SKM-1 (cell line): ENCODE measurements at regions not wholly inside any gene's neighbourhood (a gene's known extent, or its start where the extent isn't known, plus 50 kb on each side); places are given as distances from the start of the nearest gene placed in this dataset.

ENCODE experiments used
- DNase-seq: peaks from one replicate; lab custom pipeline; 2025; ENCODE audit not compliant: unreplicated experiment; lab: John Stamatoyannopoulos, UW

DNA sequence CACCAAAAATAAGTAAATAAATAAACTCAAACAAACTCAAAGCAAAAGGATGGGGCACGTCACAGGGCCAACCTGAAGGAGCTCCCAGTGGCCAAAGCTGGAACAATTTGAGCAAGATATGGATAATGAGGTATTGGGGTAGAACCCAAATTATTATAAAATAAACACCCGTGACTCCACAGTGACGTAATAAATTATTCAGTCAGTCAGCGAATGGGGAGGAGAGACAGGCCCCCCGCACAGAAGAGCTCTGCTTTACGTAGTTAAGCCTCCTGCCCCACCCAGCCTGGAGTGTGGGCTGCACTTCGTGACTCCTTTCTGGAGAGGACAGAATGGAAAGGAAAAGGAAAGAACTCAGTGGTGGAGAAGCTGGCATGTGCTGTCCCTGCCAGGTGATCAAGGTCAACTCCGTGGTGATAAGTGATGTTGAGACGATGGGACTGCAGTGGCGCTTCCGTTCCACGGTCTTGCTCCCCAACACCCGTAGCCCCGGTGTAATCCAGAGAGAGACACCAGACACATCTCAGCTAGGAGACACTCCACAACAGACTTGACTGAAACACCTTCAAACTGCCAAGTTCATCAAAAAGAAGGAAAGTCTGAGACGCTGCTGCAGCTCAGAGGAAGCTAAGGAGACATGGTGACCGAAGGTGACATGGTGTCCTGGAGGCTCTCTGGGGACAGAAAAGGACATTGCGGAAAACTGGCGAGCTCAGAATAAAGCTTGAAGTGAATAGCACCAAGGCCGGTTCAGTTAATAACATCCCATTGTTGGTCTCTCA lies 83.3 kb upstream of the COL5A1 start:
- DNase-seq = no peak

DNA sequence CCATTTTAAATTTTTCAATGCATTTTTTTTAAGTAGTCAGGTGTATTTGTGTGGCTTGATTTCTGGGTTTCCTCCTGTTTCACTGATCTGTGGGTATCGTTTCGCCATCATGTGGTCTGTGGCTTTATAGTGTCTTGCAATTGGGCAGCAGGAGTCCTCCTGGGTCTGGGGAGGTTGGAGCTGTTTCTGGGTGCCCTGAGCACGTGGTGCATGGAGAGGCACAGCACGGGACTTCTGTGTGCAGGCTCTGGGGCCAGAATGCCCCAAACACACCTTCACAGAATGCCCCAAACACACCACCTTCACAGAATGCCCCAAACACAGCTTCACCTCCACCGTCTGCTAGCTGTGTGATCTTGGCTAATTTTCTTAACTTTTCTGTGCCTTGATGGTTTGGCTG lies 82.6 kb upstream of the COL5A1 start:
- peak; percentile 1 for DNase-seq

DNA sequence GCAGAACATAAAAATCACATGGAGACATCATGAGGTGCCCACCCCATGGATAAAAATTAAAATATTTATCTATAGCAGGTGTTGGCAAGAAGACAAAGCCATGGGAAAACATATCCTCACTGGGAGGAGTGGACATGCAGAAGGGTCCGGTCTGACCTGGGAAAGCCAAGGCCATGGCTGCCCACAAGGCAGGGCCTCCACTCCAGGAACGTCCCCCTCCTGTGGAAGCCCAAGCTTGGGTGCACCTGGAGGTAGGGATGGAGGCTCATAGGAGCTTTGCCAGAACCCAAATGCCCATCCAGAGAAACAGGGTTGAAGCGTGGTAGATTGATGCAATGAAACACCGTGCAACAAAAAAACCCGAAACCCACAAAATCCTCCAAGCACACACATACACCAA lies 81.4 kb upstream of the COL5A1 start:
- no peak for DNase-seq

DNA sequence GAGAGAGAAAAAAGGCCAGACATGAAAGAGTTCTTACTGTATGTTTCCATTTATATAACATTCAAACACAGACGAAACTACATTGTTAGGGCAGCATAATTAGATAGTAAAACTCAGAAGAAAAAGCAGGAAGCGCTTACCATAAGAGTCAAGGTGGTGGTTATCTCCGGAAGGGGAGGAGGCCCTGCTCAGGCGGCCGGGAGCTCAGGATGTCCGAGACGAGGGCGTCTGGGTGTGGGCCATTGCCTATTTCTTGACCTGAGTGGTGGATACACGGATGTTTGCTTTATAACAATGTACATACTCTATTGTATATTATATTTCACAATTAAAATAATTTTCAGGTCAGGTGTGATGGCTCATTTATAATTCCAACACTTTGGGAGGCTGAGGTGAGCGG lies 80.9 kb upstream of the COL5A1 start:
- DNase-seq = no peak

DNA sequence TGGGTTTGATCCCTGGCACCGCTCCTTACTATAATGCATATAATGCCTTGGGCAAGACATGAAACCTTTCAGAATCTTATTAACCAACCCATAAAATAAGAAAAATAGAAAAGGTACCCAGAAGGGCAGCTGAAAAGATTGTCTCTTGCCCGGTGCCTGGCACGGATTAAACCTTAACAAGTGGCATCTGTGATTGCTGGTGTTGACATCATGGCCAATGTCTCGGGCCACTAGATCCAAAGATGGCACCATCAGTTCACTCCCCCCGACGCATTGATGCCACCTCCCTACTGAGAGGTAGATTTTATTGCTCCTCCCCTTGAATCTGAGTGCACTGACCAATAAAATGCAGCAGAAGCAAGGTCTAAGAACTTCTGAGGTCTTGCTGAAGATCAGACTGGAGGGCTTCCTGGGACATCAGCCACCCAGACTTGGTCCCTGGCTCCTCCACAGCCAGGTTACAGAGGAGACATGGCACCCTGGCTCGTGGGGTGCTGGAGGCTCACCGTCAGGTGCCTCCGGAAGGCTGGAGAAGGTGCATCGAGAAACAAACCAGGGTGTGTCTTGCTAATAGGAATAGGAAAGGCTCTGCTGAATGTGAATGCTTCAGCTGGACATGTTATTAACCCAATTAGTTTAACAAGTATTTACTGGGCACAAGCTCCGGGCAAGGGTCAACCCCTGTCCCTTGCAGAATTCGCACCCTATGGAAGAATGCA lies 80.0 kb upstream of the COL5A1 start:
- DNase-seq = no peak

DNA sequence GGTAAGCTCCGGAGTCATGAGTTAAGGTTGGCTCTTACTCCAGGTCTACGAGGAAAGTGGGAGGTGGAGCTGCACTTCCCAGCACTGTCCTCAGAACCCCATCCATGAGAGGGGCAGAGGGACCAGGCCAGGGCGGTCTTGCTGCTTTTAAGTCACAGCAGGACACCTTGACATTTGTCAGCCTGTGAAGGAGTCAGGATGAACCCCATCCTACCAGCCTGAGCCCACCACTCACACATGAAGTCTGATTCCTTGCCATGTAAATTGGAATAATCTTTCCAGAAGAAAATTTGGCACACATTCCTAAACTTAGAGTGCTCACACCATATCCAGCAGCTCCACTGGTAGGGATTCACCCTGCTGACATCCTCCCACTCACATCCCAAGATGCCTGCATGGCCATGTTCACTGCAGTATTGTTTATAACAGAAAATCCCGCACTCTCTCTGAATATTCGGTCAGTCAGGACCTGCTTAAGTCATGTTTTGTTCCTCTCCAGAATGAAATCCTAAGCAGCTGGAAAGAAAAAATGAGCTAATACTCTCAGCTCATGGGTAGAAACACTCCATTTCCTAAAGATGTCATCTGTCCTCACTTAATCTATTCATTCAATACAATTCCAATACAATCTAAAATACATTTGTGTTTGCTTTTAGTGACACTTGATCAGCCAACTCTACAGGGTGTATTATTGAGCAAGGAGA lies 79.3 kb upstream of the COL5A1 start:
- no peak for DNase-seq

DNA sequence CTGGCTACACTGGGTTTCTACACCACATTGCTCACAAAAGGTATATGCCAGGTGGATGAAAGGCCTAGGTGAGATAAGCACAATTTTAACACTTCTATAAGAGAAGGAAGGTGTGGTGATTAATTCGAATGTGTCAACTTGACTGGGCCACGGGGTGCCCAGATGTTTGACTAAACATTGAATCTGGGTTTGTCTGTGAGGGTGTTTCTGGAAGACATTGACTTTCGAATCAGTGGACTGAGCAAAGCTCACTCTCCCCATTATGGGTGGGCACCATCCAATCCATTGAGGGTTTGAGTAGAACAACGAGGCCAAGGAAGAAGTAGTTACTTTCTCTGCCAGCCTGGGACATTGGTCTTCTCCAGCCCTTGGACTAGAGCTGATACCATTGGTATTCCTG lies 78.2 kb upstream of the COL5A1 start:
- no peak for DNase-seq

DNA sequence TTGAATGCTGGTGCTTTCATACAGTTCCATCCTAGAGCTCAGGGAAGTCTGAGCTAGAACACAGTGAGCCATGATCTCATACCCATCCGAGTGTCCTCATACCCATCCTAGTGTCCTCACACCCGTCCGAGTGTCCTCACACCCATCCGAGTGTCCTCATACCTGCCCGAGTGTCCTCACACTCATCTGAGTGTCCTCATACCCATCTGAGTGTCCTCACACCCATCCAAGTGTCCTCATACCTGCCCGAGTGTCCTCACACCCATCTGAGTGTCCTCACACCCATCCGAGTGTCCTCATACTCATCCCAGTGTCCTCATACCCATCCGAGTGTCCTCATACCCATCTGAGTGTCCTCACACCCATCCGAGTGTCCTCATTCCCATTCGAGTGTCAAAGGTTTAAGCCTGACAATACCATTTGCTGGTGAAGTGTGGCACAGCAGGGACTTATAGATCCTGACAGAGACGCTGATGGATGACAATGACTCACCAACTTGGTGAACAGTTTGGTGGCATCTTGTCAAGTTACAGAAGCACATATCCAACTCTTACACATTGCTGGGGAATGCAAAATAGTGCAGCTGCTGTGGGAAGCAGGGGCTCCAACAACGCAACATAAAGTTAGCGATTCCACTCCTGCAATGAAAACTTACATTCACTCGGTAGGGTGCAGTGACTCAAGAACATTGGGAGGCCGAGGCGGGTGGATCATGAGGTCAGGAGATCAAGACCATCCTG lies 77.0 kb upstream of the COL5A1 start:
- DNase-seq = no peak

DNA sequence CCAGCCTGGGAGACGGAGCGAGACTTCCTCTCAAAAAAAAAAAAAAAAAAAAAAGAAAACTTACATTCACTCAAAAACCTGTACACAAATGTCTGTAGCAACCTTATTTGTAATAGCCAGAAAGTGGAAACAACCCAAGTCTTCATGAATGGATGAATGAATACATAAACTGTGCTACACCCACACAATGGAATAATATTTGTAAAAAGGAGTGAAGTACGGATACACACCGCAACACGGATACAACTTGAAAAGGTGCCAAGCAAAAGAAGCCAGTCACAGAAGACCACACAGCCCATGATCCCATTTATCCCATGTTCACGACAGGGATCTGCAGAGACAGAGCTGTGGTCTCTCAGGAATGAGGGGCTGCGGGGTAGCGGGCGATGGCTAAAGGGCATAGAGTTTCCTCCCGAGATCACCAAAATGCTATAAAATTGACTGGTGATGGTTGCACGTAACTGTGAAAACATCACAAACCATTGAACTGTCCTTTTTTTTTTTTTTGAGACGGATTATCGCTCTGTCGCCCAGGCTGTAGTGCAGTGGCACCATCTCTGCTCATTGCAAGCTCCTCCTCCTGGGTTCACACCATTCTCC lies 76.2 kb upstream of the COL5A1 start:
- no peak for DNase-seq

DNA sequence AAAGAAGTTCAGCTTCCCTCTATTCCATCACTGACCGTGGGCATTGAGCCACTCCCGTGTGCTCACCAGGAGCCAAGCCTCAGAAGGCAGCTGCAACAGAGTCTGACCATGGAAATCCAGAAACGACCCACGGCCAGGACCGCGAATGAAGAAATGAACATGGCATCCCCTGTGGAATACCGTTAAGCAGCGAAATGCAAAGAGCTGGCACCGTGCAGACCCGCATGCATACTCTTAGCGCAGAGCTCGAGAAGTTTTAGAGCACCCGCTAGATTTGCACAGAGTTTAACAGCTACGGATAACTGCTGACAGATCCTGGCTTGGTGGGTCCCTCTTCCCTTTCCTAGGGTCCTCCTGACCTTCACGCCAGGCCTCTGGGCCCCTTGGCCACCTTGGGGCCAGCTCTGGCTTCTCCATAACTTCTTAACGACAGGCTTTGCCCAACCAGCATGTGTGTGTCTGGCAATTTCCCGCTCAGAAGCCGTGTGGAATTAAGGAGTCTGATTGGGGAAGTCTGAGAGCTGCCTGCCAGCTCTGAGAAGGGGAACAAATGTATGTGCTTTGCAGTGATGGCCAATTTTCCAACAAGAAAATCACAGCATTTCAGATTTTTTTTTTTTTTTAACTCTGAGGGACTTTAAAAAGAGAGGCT lies 75.3 kb upstream of the COL5A1 start:
- no peak for DNase-seq

DNA sequence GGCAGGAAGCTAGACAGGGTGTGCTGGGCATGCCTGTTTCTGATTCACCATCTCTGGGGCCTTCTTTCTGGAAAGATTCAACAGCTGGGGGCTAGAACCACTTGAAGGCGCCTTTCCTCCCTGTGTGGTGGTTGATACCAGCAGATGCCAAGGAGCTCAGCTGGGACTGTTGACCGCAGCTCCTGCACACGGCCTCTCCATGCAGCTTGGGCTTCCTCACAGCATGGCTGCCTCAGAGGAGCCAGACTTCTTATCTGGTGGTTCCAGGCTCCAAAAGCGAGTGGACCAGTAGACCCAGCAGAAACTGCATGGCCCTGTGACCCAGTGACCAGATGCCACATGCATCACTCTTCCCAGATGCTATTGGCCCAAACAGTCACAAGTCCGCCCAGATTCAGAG lies 74.7 kb upstream of the COL5A1 start:
- DNase-seq = no peak

DNA sequence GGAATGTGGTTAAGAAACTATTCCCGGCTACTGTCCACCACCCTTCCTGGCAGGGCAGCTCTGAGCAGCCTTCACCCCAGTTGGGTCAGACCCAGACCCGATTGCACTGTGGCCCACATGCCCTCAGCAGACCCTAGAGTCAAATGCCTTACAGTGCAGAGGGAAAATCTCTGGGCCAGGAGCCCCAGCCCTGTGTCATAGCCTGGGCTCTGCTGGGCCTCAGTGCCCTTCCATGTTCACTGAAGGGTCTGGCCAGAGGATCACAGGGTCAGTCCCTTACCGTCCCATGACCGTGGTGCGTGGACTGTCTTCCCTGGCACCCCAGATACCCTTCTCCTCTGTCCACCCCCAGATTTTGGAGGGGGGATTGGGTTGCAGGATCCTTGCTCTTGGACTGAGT lies 73.5 kb upstream of the COL5A1 start:
- no peak for DNase-seq

DNA sequence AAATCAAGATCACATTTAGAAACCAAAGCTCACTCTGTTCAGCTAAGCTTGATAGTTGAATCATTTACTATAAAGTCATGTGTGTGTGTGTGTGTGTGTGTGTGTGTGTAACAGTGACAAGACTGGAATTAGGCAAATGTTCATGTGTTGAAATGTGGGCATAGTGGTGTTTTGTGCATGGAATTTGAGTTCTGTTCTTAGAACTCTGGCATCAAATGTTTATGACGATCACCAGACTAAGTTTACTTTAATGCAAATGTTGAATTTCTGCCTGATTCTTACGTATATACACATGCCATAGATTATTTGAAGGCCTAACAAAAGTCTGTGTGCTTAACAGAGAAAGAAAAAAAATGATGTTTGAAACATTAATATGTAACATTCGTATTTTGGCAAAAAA lies 72.8 kb upstream of the COL5A1 start:
- no peak for DNase-seq

DNA sequence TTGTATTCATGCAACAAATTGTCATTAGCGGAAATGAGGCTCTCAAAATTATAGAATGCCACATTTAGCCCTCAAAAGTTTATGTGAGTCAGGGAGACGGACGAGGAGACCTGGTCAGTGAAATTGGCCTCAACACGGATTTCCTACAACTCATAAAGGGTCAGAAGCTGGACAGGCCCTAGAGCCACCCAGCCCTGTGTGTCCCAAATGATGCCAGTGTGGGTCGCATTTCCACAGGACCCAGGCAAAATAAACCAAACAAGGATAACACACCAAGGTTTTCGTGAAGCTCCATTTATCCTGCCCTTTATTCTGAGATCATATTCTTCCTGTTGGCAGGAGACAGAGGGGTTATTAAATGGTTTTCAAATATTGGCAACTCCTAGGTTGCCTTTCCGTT lies 72.0 kb upstream of the COL5A1 start:
- no peak for DNase-seq

DNA sequence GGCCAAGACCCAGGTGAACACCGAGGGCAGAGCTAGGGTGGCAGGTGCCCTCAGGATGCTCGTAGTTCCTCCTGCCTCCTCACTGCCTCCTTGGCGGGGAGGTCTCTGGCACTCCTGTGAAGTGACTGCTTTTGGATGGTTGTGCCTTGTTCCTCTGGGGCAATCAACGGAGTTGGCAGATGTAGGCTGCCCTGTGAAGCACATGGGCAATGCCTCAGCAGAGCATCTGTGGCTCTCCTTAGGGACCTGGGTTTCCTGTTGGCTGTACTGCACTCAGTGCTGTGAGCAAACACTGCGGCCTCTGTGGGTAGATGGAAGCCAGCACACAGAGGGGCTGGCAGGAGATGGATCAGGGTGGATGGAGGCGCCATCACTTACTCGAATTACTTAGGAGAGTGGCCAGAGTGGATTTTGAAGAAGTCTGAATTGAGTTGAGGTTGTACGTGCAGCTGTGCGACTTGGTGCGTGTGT lies 71.4 kb upstream of the COL5A1 start:
- no peak for DNase-seq

DNA sequence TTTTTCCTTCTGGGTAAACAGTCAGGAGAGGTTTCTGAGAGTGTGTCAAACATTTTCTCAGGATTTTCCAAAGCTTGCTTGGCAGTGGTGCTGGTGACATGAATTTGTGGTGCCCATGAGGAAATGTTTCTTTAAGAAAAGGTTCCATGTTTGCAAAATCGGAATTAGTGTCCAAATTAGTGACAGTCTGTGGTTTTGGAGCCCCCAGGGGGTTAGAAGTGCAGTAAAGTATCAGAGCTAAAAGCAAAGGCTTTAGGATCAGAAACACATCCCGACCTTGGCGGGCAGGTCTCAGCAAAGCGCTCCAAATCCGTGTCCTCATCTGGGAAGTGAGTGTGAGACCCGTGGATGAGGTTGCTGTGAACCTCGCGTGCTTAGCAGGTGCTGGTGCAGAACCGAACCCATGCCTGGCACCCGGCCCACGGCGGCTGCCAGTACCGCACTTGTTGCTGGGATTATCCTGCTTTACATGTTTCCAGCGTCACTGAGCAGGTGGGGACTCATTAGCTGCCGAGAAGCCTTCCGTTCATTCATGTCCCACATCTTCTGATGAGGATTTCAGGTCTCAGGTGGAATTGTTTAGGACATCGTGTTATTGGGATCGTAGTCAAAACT lies 70.8 kb upstream of the COL5A1 start:
- no peak for DNase-seq

DNA sequence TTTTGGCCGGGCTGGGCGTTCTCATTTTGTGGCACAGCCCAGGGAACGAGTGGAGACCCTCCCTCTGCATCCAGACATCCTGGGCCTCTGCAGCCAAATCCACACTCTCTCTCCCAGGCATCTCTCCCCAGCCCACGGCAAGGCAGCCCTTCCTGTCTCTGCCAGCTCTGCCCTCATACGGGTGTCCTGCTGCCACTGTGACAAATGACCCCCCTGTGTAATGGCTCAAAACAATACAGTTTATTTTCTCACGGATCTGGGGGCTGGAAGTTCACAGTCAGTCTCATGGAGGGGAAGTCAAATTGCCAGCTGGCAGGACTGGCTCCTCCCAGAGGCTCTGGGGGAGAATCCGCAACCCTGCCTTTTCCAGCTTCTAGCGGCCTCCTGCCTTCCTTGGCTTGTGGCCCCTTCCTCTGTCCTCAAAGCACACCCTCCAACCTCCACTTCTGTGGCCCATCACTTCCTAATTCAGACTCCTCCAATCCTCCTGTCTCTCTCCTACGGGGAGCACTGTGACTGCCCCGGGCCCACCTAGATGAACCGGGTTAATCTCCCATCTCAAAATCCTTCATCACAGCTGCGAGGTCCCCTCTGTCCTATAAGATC lies 70.2 kb upstream of the COL5A1 start:
- DNase-seq = no peak

DNA sequence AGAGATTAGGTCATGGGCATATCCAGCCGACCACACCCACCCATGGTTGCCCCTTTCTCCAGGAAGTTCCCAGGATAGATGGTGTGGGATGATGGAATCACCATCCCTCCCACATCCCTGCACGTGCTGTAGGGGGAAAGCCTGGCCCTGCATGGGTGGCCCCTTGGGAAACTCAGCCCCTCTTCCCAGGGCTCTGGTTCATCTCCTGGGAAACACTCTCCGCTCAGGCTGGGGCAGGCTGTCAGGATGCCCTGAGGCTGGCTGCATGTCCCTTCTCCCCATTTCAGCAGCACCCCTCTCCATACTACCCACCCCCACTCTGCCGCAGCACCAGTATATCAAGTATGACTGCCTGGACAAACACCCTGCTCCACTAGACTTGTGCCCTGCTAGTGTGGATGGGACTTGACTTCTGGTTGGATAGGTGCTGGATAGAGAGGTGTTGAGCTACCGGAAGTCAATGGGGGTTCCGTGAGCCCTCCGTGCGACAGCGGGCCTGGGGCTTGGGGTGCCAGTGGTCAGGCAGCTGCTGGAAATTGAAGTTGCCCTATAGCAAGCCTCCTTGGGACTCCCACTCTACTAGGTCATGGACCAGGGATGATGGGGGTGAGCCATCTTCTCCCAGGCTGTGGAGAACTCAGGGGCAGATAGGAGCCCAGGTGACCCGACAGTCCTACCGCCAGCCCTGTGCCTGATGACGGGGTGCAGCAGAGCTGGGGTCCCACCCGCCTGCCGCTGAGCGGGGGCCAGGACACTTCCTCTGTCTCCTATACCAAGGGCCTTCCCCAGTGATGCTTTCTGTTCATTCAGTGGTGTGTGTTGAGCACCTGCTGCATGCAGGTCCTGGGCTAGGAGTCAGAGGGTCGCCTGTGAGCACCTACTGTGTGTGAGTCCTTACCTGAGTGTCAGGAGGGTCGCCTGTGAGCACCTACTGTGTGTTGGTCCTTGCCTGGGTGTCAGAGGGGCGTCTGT lies 69.4 kb upstream of the COL5A1 start:
- DNase-seq = no peak
